ENCODE measurements at regions not wholly inside any gene's neighbourhood (a gene's known extent, or its start where the extent isn't known, plus 50 kb on each side); places are given as distances from the start of the nearest gene placed in this dataset.

DNA sequence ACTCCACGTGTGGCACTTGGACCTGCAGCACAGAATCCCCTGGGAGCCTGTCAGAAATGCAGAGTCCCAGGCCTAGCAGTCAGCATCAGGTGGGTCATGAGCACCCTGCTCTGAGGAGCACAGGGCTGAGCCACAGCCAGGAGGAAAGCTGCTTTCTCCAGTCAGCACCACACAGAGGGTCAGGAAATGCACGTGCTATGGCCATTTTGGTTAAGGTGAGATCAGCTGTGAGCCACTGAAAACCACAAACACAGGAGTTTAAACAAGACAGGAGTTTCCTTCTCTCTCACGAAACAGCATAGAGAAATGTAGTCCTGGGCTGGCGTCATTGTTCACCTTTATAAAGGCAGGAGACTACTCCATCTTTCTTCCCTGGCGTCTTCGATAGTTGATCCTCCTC, 204.5 kb upstream of the SFSWAP start:
- TF ChIP-seq GATA3 (IDR thresholded peaks at IDR 0.05; ENCODE audit: low read depth, low read length): no peak
- TF ChIP-seq GATA2 (IDR thresholded peaks at IDR 0.05; ENCODE audit: low read depth, low read length): no peak

GRCh38 chr12:131507094-131507493, 203.8 kb upstream of the SFSWAP start:
- TF ChIP-seq GATA3 (IDR thresholded peaks at IDR 0.05; ENCODE audit: low read depth, low read length): peak; percentile 98
- TF ChIP-seq GATA2 (IDR thresholded peaks at IDR 0.05; ENCODE audit: low read depth, low read length): peak; percentile 98

- TF ChIP-seq GATA3 (IDR thresholded peaks at IDR 0.05; ENCODE audit: low read depth, low read length) (no peak), GATA2 (IDR thresholded peaks at IDR 0.05; ENCODE audit: low read depth, low read length) (no peak)
Measured at GRCh38 chr12:131507881-131508280, 203.0 kb upstream of the SFSWAP start.

GRCh38 chr12:131509701-131510100, 201.2 kb upstream of the SFSWAP start:
- TF ChIP-seq GATA2 (IDR thresholded peaks at IDR 0.05; ENCODE audit: low read depth, low read length) (no peak), GATA3 (IDR thresholded peaks at IDR 0.05; ENCODE audit: low read depth, low read length) (no peak)

GRCh38 chr12:131510431-131510830, 200.5 kb upstream of the SFSWAP start:
- TF ChIP-seq GATA2 (IDR thresholded peaks at IDR 0.05; ENCODE audit: low read depth, low read length) (no peak), GATA3 (IDR thresholded peaks at IDR 0.05; ENCODE audit: low read depth, low read length) (no peak)

- no peak for TF ChIP-seq GATA3 (IDR thresholded peaks at IDR 0.05; ENCODE audit: low read depth, low read length)
- TF ChIP-seq GATA2 (IDR thresholded peaks at IDR 0.05; ENCODE audit: low read depth, low read length): no peak
Measured at GRCh38 chr12:131511391-131511802, 199.5 kb upstream of the SFSWAP start.

DNA sequence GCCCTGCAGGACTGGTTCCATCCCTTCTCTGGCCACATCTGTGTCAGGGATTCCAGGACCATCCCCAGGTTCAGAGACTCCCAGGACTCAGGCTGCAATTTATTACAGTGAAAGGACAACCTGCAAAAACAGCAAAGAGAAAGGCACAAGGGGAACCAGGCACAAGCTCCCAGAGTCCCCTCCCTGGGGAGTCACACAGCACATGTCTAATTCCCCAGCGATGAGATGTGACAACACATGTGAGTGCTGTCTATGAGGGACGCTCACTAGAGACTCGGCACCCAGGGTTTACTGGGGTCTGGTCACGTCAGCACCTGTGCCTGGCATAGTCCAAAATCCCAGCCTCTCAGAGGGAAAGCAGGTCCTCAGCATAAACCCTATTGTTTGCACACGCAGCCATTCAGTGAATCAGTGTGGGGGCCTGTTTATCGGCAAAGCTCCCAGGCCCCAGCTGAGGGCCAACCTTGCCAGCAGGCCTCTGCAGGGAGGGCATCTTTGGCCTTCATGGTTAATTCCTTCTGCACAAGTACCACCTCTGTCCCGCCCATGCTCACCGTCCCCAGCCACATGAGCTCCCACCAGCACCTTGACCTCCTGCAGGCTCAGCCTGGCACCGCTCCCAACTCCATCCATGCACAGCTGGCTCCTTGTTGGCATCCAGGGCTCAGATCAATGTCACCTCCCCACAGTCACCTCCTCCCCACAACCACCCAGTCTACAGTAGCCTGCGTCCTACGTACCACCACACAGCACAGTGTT, 198.9 kb upstream of the SFSWAP start:
- TF ChIP-seq GATA3 (IDR thresholded peaks at IDR 0.05; ENCODE audit: low read depth, low read length) (no peak), GATA2 (IDR thresholded peaks at IDR 0.05; ENCODE audit: low read depth, low read length) (no peak)

GRCh38 chr12:131513606-131514005, 197.3 kb upstream of the SFSWAP start:
- TF ChIP-seq GATA3 (IDR thresholded peaks at IDR 0.05; ENCODE audit: low read depth, low read length) (no peak), GATA2 (IDR thresholded peaks at IDR 0.05; ENCODE audit: low read depth, low read length) (no peak)

- TF ChIP-seq GATA2 (IDR thresholded peaks at IDR 0.05; ENCODE audit: low read depth, low read length) (no peak), GATA3 (IDR thresholded peaks at IDR 0.05; ENCODE audit: low read depth, low read length) (no peak)
Measured at GRCh38 chr12:131521326-131521725, 189.6 kb upstream of the SFSWAP start.

DNA sequence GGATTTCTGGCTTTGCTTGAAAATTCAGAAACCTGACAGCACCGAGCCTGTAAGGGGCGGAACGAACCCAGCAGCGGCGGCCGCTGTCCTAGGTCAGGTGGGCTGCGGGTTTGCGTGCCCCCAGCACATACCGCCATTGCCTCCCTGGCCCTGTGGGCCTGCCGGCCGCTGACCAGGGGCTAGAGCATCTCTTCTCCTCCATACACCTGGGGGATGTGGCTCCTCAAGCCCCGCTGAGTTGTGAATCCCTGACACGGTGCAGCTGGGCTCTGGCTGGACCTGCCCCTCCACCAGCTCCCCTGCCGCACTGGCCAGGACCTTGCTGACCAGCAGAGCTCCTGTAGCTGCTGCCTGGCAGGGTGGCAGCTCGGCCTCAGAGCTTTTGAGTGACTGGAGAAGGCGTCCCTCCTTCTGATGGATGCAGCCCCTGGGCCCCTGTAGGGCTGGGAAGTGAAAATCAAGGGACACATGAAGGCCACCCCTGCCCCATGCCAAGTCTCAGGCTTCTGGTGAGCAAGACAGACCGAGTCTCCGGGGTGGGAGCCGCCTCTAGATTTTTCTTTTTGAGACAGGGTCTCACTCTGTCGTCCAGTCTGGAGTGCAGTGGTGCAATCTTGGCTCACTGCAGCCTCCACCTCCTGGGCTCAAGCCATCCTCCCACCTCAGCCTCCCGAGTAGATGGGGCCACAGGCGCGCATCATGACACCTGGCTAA, 184.9 kb upstream of the SFSWAP start:
- TF ChIP-seq GATA3 (IDR thresholded peaks at IDR 0.05; ENCODE audit: low read depth, low read length) (no peak), GATA2 (IDR thresholded peaks at IDR 0.05; ENCODE audit: low read depth, low read length) (no peak)

- TF ChIP-seq GATA2 (IDR thresholded peaks at IDR 0.05; ENCODE audit: low read depth, low read length): no peak
- no peak for TF ChIP-seq GATA3 (IDR thresholded peaks at IDR 0.05; ENCODE audit: low read depth, low read length)
Measured at GRCh38 chr12:131527092-131527491, 183.8 kb upstream of the SFSWAP start.

GRCh38 chr12:131527736-131528135, 183.2 kb upstream of the SFSWAP start:
- no peak for TF ChIP-seq GATA2 (IDR thresholded peaks at IDR 0.05; ENCODE audit: low read depth, low read length)
- no peak for TF ChIP-seq GATA3 (IDR thresholded peaks at IDR 0.05; ENCODE audit: low read depth, low read length)

DNA sequence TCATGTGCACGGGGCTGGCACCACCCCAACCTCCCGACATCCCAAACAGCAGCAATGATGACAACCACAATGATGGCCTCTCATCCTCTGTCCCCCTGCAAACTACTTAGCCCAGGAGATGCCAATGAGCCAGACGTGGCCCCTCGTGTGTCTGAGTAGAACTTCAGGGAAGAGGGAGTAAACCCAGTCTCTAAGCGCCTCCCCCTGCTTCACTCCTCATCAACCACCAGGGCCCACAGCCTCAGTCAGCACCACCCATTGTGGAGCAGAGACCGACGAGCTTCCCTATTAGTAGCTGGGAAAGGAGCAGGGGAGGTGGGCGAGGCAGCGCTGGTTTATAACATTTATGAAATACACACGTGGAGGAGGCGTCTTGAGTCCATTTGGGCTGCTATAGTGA, 182.7 kb upstream of the SFSWAP start:
- no peak for TF ChIP-seq GATA3 (IDR thresholded peaks at IDR 0.05; ENCODE audit: low read depth, low read length)
- TF ChIP-seq GATA2 (IDR thresholded peaks at IDR 0.05; ENCODE audit: low read depth, low read length): no peak

DNA sequence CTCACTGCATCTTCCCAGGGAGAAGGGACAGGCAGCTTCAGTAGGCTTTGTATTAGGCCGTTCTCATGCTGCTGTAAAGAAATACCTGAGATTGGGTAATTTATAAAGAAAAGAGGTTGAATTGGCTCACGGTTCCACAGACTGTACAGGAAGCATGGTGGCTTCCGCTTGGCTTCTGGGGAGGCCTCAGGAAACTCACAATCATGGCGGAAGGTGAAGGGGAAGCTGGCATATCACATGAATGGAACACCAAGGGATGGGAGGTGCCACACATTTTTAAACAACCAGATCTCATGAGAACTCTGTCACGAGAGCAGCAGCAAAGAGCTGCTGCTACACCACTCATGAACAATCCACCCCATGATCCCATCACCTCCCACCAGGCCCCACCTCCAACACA, 182.2 kb upstream of the SFSWAP start:
- no peak for TF ChIP-seq GATA2 (IDR thresholded peaks at IDR 0.05; ENCODE audit: low read depth, low read length)
- TF ChIP-seq GATA3 (IDR thresholded peaks at IDR 0.05; ENCODE audit: low read depth, low read length): no peak
